HepG2 (cell line): ENCODE measurements at regions not wholly inside any gene's neighbourhood (a gene's known extent, or its start where the extent isn't known, plus 50 kb on each side); places are given as distances from the start of the nearest gene placed in this dataset.

Source experiments
- ATAC-seq: fragments of 200-7000 bp; cut with Tn5 transposase; 3 replicates; pipeline ENCODE4 v1.9.1; 2020; ENCODE audit warnings: mild to moderate bottlenecking, moderate library complexity
- BruUV-seq: library from RNA; stranded (reverse); fragments of 400-500 nt; replicated peaks from 2 replicates; lab custom pipeline; 2021; lab: Mats Ljungman, UMichigan
- CTCF ChIA-PET: fragments of 300-600 bp; formaldehyde crosslinking; extraction: SDS; loops from one replicate; lab custom pipeline; 2021; ENCODE audit warnings: low total read pairs, inconsistent platforms, low intra/inter-chr PET ratio; lab: Yijun Ruan, JAX
- POLR2A ChIA-PET: fragments of 350-600 bp; sonication (Branson Sonifier 250); formaldehyde crosslinking; loops from one replicate; lab custom pipeline; 2020; ENCODE audit warnings: antibody characterized with exemption, inconsistent platforms; lab: Yijun Ruan, JAX
- DNase-seq: peaks from one replicate; pipeline ENCODE4 v3.0.0-alpha.2; 2015; ENCODE audit warnings: low spot score
- FAIRE-seq: peaks from 3 replicates; lab custom pipeline; 2011; peaks lifted over from hg19 to GRCh38; lab: Jason Lieb, UNC
- H2AFZ ChIP-seq: one replicate; pipeline ENCODE4 v1.6.1; 2011; ENCODE audit warnings: low read length, inconsistent platforms
- H3K27ac ChIP-seq: fragments of 300-600 bp; 3 replicates; pipeline ENCODE4 v1.8.0; 2011; ENCODE audit warnings: mixed run types, mild to moderate bottlenecking, mixed read lengths, low read length, inconsistent platforms; ENCODE audit not compliant: insufficient read depth; ENCODE audit errors: extremely low read length
- H3K27me3 ChIP-seq, 2 experiments: fragments of 200-600 bp in 1 of 2; 2 replicates in 1 of 2; 3 replicates in 1 of 2; pipeline versions ENCODE4 v1.6.0 to v1.8.0; 2011; ENCODE audit warnings: low read length in 2 of 2, mild to moderate bottlenecking in 2 of 2, moderate library complexity in 2 of 2, inconsistent platforms in 1 of 2; ENCODE audit not compliant: insufficient read depth in 2 of 2, control insufficient read depth in 1 of 2
- H3K36me3 ChIP-seq, 2 experiments: fragments of 200-600 bp in 1 of 2; replicated peaks in 1 of 2; 2 replicates in 1 of 2; 3 replicates in 1 of 2; pipeline versions ENCODE4 v1.5.1 to v1.8.0; 2011; ENCODE audit warnings: low read length in 2 of 2, inconsistent platforms in 1 of 2; ENCODE audit not compliant: insufficient read depth in 2 of 2, control insufficient read depth in 1 of 2
- H3K4me1 ChIP-seq: 2 replicates; pipeline ENCODE4 v1.5.1; 2012; ENCODE audit warnings: low read length, inconsistent platforms; ENCODE audit not compliant: insufficient read depth
- H3K4me2 ChIP-seq: 2 replicates; pipeline ENCODE4 v1.6.0; 2011; ENCODE audit warnings: low read depth, low read length, inconsistent platforms
- H3K4me3 ChIP-seq, 3 experiments: fragments of 200-600 bp in 1 of 3; sonication (generic), shearing (Covaris generic) in 1 of 3; replicated peaks in 1 of 3; 2 replicates each; pipeline ENCODE4 v1.5.1; 2011 to 2016; ENCODE audit warnings: low read length in 3 of 3, inconsistent platforms in 2 of 3, low read depth in 2 of 3, mild to moderate bottlenecking in 2 of 3, control low read depth in 1 of 3, mixed read lengths in 1 of 3; ENCODE audit not compliant: insufficient read depth in 1 of 3
- H3K79me2 ChIP-seq: one replicate; pipeline ENCODE4 v1.6.1; 2011; ENCODE audit warnings: low read length, inconsistent platforms; ENCODE audit not compliant: insufficient read depth
- H3K9ac ChIP-seq: 2 replicates; pipeline ENCODE4 v1.6.0; 2011; ENCODE audit warnings: mild to moderate bottlenecking, low read depth, low read length, inconsistent platforms; ENCODE audit not compliant: insufficient read depth
- H3K9me3 ChIP-seq: 2 replicates; pipeline ENCODE4 v1.5.1; 2012; ENCODE audit warnings: mild to moderate bottlenecking, low read length
- H4K20me1 ChIP-seq: 2 replicates; pipeline ENCODE4 v1.6.0; 2011; ENCODE audit warnings: inconsistent platforms, mild to moderate bottlenecking, low read length, moderate library complexity; ENCODE audit not compliant: insufficient read depth
- BRCA1 ChIP-seq: sonication (generic); formaldehyde crosslinking; IDR thresholded peaks from 2 replicates; pipeline ENCODE4 v1.4.0; 2020; ENCODE audit warnings: missing genetic modification reagents
- CBFB ChIP-seq: sonication (generic); formaldehyde crosslinking; IDR thresholded peaks from 2 replicates; pipeline ENCODE4 v1.4.0; 2020; ENCODE audit warnings: missing genetic modification reagents
- ETV5 ChIP-seq: IDR thresholded peaks from 2 replicates; pipeline ENCODE4 v1.6.1; 2018; ENCODE audit warnings: missing biosample characterization, missing genetic modification reagents, inconsistent platforms, borderline replicate concordance
- HDAC2 ChIP-seq: sonication (generic); formaldehyde crosslinking; IDR thresholded peaks from 2 replicates; pipeline ENCODE4 v1.4.0; 2020; ENCODE audit warnings: missing genetic modification reagents
- MATR3 ChIP-seq: sonication (generic); formaldehyde crosslinking; IDR thresholded peaks from 2 replicates; pipeline ENCODE4 v1.4.0; 2020; ENCODE audit warnings: missing genetic modification reagents
- REL ChIP-seq: sonication (generic); formaldehyde crosslinking; conservative IDR thresholded peaks from 2 replicates; pipeline ENCODE4 v1.8.0; 2022; ENCODE audit warnings: mild to moderate bottlenecking, missing genetic modification reagents, moderate library complexity
- SP2 ChIP-seq: sonication (generic); formaldehyde crosslinking; IDR thresholded peaks from 2 replicates; pipeline ENCODE4 v1.5.1; 2020; ENCODE audit warnings: mild to moderate bottlenecking, missing genetic modification reagents
- ZNF3 ChIP-seq: IDR thresholded peaks from 2 replicates; pipeline ENCODE4 v1.7.0; 2017; ENCODE audit warnings: inconsistent platforms
- ZNF432 ChIP-seq: sonication (generic); formaldehyde crosslinking; IDR thresholded peaks from 2 replicates; pipeline ENCODE4 v1.5.0; 2020; ENCODE audit warnings: missing genetic modification reagents, mild to moderate bottlenecking, borderline replicate concordance
- ZNF614 ChIP-seq: IDR thresholded peaks from 2 replicates; pipeline ENCODE4 v1.6.1; 2018; ENCODE audit warnings: missing biosample characterization, missing genetic modification reagents, inconsistent platforms, borderline replicate concordance
- in situ Hi-C: cut with HindIII; loops from 2 replicates; pipeline ENCODE4 v1.10.0; 2017; ENCODE audit warnings: low pct_unique_long_range_greater_than_20kb; ENCODE audit not compliant: extremely low pct_ligation_motif_present
- intact Hi-C: fragments of 100-400 bp; cut with micrococcal nuclease; formaldehyde crosslinking; loops from one replicate; pipeline ENCODE4 v1.10.0; 2022; ENCODE audit not compliant: unreplicated experiment
- TF ChIP-seq, protein P1 (sequence below): sonication (generic); formaldehyde crosslinking; IDR thresholded peaks from 2 replicates; pipeline ENCODE4 v1.5.0; 2020; ENCODE audit warnings: mild to moderate bottlenecking, missing genetic modification reagents
- TF ChIP-seq, protein P2 (sequence below): sonication (generic); formaldehyde crosslinking; IDR thresholded peaks from 2 replicates; pipeline ENCODE4 v1.8.1; 2022; ENCODE audit warnings: low read depth, mild to moderate bottlenecking, missing genetic modification reagents
- TF ChIP-seq, protein P3 (sequence below): sonication (generic); formaldehyde crosslinking; IDR thresholded peaks from 2 replicates; pipeline ENCODE4 v1.5.0; 2020; ENCODE audit warnings: missing genetic modification reagents, mild to moderate bottlenecking, borderline replicate concordance
- TF ChIP-seq, protein P4 (sequence below): IDR thresholded peaks from 2 replicates; pipeline ENCODE4 v1.6.1; 2012; ENCODE audit warnings: low read length, improper control_type of control experiment
- TF ChIP-seq, protein P5 (sequence below): IDR thresholded peaks from 2 replicates; pipeline ENCODE4 v1.6.1; 2016; ENCODE audit warnings: missing genetic modification reagents, missing compliant biosample characterization

DNA sequence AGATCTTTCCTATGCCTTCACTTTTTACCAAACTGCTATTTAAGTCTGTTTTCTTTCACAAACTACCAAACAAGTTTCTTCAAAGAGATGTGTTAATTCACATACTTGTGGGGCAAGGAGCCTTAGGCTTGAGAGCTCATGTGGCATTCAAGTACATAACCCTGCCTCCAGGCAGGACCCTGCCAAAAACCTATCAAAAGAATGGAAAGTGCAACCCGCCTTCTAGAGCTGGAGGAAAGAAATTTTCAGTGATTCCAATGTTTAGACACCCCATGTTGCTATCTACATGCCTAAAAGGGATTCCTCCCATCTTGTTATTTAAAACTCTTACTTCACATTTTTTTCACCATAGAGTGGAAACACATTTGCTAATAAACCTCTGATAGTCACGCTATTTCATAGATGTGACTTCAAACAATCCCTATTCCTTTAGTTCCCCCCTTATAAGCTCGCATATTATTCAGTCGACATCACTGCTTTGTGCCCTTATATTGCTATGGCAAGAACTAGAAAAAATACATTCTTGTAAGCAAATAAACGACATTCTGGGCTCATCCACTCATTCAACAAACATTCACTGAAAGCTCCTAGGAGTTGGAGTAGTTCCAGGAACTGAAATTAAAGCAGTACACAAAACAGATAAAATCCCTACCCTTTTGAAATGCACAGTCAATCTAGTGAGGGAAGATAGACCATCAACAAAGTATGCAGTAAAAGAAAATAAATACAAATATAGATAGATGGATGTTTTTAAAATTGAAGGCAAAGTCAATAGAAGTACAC lies 518.1 kb downstream of the ELAVL2 start (continued):
- no peak for TF ChIP-seq HDAC2 (CRISPR knock-in tag)
- no peak for TF ChIP-seq ZNF614 (CRISPR knock-in tag)
- no peak for TF ChIP-seq ZNF432 (CRISPR knock-in tag)
- no peak for TF ChIP-seq CBFB (CRISPR knock-in tag)
- TF ChIP-seq, protein P1, sequence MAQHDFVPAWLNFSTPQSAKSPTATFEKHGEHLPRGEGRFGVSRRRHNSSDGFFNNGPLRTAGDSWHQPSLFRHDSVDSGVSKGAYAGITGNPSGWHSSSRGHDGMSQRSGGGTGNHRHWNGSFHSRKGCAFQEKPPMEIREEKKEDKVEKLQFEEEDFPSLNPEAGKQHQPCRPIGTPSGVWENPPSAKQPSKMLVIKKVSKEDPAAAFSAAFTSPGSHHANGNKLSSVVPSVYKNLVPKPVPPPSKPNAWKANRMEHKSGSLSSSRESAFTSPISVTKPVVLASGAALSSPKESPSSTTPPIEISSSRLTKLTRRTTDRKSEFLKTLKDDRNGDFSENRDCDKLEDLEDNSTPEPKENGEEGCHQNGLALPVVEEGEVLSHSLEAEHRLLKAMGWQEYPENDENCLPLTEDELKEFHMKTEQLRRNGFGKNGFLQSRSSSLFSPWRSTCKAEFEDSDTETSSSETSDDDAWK (CRISPR knock-in tag): no peak

DNA sequence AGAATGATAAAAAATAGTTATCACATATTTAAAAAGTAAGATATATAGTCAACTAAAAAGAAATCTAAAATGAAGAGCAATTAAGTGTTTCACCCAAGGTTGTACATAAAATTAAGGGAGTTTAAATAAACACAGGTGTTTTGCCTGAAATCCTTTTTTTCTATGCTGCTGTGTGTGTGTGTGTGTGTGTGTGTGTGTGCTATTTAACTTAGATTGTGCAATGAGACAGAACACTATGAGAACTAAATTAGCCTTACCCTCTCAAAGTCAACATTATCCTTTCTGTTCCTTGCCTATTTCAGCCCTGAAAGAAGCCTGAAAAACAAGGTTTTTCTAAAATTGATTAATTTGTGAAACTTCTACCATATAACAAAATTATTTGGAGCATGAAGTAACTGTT lies 516.2 kb downstream of the ELAVL2 start:
- POLR2A ChIA-PET: no interaction called here
- no peaks in the 10 kb centered on the region for H3K4me1 ChIP-seq
- H3K27ac ChIP-seq: no peak overlapping the region
- peaks cover 3% of the 10 kb centered on the region; the same call in 1 of the 2 replicates for H3K9me3 ChIP-seq
- in situ Hi-C loops (no loop called here), intact Hi-C loops (no loop called here)
- no peaks in the 10 kb centered on the region for H3K36me3 ChIP-seq
- H3K79me2 ChIP-seq: no peaks in the 10 kb centered on the region
- no peaks in the 10 kb centered on the region for H3K27me3 ChIP-seq
- ATAC-seq (no peak), DNase-seq (no peak), FAIRE-seq (no peak)
- H3K9ac ChIP-seq: no peak overlapping the region
- no TSS peak for BruUV-seq
- H4K20me1 ChIP-seq: no peaks in the 10 kb centered on the region
- no peak overlapping the region for H2AFZ ChIP-seq
- no peak overlapping the region for H3K4me3 ChIP-seq
- CTCF ChIA-PET: no interaction called here
- H3K4me2 ChIP-seq: no peak overlapping the region
- TF ChIP-seq REL (CRISPR knock-in tag) (no peak), BRCA1 (CRISPR knock-in tag) (no peak), MATR3 (CRISPR knock-in tag) (no peak), ETV5 (CRISPR knock-in tag) (no peak), ZNF3 (CRISPR knock-in tag) (no peak), SP2 (CRISPR knock-in tag) (no peak)
- TF ChIP-seq, protein P2, sequence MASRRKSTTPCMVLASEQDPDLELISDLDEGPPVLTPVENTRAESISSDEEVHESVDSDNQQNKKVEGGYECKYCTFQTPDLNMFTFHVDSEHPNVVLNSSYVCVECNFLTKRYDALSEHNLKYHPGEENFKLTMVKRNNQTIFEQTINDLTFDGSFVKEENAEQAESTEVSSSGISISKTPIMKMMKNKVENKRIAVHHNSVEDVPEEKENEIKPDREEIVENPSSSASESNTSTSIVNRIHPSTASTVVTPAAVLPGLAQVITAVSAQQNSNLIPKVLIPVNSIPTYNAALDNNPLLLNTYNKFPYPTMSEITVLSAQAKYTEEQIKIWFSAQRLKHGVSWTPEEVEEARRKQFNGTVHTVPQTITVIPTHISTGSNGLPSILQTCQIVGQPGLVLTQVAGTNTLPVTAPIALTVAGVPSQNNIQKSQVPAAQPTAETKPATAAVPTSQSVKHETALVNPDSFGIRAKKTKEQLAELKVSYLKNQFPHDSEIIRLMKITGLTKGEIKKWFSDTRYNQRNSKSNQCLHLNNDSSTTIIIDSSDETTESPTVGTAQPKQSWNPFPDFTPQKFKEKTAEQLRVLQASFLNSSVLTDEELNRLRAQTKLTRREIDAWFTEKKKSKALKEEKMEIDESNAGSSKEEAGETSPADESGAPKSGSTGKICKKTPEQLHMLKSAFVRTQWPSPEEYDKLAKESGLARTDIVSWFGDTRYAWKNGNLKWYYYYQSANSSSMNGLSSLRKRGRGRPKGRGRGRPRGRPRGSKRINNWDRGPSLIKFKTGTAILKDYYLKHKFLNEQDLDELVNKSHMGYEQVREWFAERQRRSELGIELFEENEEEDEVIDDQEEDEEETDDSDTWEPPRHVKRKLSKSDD: no peak
- TF ChIP-seq, protein P3, sequence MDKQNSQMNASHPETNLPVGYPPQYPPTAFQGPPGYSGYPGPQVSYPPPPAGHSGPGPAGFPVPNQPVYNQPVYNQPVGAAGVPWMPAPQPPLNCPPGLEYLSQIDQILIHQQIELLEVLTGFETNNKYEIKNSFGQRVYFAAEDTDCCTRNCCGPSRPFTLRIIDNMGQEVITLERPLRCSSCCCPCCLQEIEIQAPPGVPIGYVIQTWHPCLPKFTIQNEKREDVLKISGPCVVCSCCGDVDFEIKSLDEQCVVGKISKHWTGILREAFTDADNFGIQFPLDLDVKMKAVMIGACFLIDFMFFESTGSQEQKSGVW: no peak
- TF ChIP-seq, protein P4, sequence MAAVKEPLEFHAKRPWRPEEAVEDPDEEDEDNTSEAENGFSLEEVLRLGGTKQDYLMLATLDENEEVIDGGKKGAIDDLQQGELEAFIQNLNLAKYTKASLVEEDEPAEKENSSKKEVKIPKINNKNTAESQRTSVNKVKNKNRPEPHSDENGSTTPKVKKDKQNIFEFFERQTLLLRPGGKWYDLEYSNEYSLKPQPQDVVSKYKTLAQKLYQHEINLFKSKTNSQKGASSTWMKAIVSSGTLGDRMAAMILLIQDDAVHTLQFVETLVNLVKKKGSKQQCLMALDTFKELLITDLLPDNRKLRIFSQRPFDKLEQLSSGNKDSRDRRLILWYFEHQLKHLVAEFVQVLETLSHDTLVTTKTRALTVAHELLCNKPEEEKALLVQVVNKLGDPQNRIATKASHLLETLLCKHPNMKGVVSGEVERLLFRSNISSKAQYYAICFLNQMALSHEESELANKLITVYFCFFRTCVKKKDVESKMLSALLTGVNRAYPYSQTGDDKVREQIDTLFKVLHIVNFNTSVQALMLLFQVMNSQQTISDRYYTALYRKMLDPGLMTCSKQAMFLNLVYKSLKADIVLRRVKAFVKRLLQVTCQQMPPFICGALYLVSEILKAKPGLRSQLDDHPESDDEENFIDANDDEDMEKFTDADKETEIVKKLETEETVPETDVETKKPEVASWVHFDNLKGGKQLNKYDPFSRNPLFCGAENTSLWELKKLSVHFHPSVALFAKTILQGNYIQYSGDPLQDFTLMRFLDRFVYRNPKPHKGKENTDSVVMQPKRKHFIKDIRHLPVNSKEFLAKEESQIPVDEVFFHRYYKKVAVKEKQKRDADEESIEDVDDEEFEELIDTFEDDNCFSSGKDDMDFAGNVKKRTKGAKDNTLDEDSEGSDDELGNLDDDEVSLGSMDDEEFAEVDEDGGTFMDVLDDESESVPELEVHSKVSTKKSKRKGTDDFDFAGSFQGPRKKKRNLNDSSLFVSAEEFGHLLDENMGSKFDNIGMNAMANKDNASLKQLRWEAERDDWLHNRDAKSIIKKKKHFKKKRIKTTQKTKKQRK: no peak
- TF ChIP-seq, protein P5, sequence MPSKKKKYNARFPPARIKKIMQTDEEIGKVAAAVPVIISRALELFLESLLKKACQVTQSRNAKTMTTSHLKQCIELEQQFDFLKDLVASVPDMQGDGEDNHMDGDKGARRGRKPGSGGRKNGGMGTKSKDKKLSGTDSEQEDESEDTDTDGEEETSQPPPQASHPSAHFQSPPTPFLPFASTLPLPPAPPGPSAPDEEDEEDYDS (CRISPR knock-in tag): no peak
